ENCODE measurements at regions not wholly inside any gene's neighbourhood (a gene's known extent, or its start where the extent isn't known, plus 50 kb on each side); places are given as distances from the start of the nearest gene placed in this dataset.

- CTCF ChIA-PET, result interaction anchor here (0.8 to 1.4 kb wide), 2 partner anchors 16 to 1401 kb away, joined by 3 to 4 read pairs; no protein-coding TSS in a partner anchor
- BruUV-seq (replicated peaks), result no TSS peak
- POLR2A ChIA-PET, result no interaction called here
- intact Hi-C loops (cut with micrococcal nuclease; ENCODE audit: unreplicated experiment), result no loop called here
- TF ChIP-seq ZNF274 (IDR thresholded peaks at IDR 0.05; ENCODE audit: insufficient read depth, insufficient read length), result no peak
- TF ChIP-seq RUNX3 (IDR thresholded peaks at IDR 0.05; ENCODE audit: low read length), result no peak
- no peak for TF ChIP-seq POU2F2 (IDR thresholded peaks at IDR 0.05; ENCODE audit: borderline replicate concordance, low read depth, low read length)
- no peak for TF ChIP-seq SIX5 (IDR thresholded peaks at IDR 0.05; ENCODE audit: low read depth, low read length, severe bottlenecking)
- TF ChIP-seq NKRF (conservative IDR thresholded peaks at IDR 0.05), result no peak
- no peak for TF ChIP-seq STAT1 (conservative IDR thresholded peaks at IDR 0.05)
- no peak for TF ChIP-seq ZBTB11 (CRISPR knock-in tag; IDR thresholded peaks at IDR 0.05)
- no peak for TF ChIP-seq IRF4 (IDR thresholded peaks at IDR 0.05; ENCODE audit: low read depth, low read length)
- no peak for TF ChIP-seq SUZ12 (IDR thresholded peaks at IDR 0.05; ENCODE audit: unreplicated experiment)
- no peak for TF ChIP-seq EGR1 (IDR thresholded peaks at IDR 0.05; ENCODE audit: borderline replicate concordance in 1 of 2, low read depth in 2 of 2, low read length in 2 of 2)
- no peak for TF ChIP-seq PAX5 (IDR thresholded peaks at IDR 0.05; ENCODE audit: borderline replicate concordance, low read depth, low read length)
- TF ChIP-seq DPF2 (IDR thresholded peaks at IDR 0.05), result no peak
- no peak for TF ChIP-seq BCL3 (IDR thresholded peaks at IDR 0.05; ENCODE audit: borderline replicate concordance, insufficient read depth, low read depth, low read length, poor library complexity, severe bottlenecking)
- no peak for TF ChIP-seq NR2C2 (IDR thresholded peaks at IDR 0.05; ENCODE audit: borderline replicate concordance, control insufficient read depth, insufficient read length, low read depth)
- no peaks in the 10 kb centered on the region for H3K27me3 ChIP-seq (replicated peaks in 1 of 2; ENCODE audit: control insufficient read depth in 2 of 2, insufficient read depth in 2 of 2, low read length in 1 of 2)
- no peaks in the 10 kb centered on the region for H3K79me2 ChIP-seq (ENCODE audit: control insufficient read depth, insufficient read depth, low read length)
- in situ Hi-C loops (cut with MboI), result no loop called here
- H4K20me1 ChIP-seq (ENCODE audit: control insufficient read depth, insufficient read depth), result no peaks in the 10 kb centered on the region
- FAIRE-seq, result no peak
- H3K9me3 ChIP-seq (replicated peaks; ENCODE audit: control insufficient read depth, insufficient read depth, low read length), result no peaks in the 10 kb centered on the region
- H2AFZ ChIP-seq (ENCODE audit: control insufficient read depth, low read depth, low read length), result no peak overlapping the region
- SMC1A ChIA-PET (ENCODE audit: uncharacterized antibody, unreplicated experiment), result interaction anchor here (0.5 to 1.3 kb wide), 3 partner anchors 9 to 833 kb away, joined by 3 read pairs; no protein-coding TSS in a partner anchor
- H3K36me3 ChIP-seq (ENCODE audit: control insufficient read depth in 2 of 2, insufficient read depth in 2 of 2, low read length in 1 of 2), result no peaks in the 10 kb centered on the region
- no peak overlapping the region for H3K9ac ChIP-seq (ENCODE audit: control insufficient read depth, insufficient read depth, low read length)
- no peak for DNase-seq (ENCODE audit: low read depth, low spot score)
- H3K4me3 ChIP-seq, result no peak overlapping the region
- RAD21 ChIA-PET (ENCODE audit: unreplicated experiment), result no interaction called here
- WGBS (ENCODE audit: insufficient coverage, insufficient replicate concordance, low lambda C conversion rate, missing lambda C conversion rate), result 0% methylated on average over 2 of the region's 2 CpGs
- ATAC-seq, result no peak
- no peak overlapping the region for H3K27ac ChIP-seq (ENCODE audit: control insufficient read depth, insufficient read depth)
- H3K4me2 ChIP-seq (ENCODE audit: control insufficient read depth, insufficient read depth), result no peak overlapping the region
- no peaks in the 10 kb centered on the region for H3K4me1 ChIP-seq (ENCODE audit: control insufficient read depth, insufficient read depth, low read length)
Observed at GRCh38 chr2:81242501-81242900, 937.9 kb upstream of the LRRTM1 start.
